M059J (cell line): ENCODE measurements at regions not wholly inside any gene's neighbourhood (a gene's known extent, or its start where the extent isn't known, plus 50 kb on each side); places are given as distances from the start of the nearest gene placed in this dataset.

Experiments
- DNase-seq: peaks from one replicate; pipeline ENCODE4 v3.0.0-alpha.2; 2012; ENCODE audit warnings: low read depth

DNA sequence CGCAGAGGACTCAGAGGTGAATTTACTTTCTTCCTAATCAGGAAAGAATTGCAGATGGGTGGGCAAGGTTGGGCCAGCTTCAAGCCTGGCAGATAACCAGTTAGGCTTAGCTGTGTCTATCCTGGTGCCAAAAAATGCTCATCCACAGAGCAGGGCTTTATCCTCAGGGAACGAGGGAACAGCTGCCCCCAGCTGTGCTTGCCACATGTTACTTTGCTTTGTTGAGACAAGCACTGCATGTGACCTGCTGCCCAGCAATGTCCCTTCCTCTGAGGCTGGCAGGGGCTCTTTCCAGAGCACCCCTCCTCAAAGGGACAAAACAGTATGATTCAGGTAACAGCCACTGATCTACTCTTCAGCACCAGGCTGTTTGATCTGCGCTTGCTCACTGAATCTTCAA, 505.1 kb upstream of the USP24 start:
- DNase-seq = no peak

DNA sequence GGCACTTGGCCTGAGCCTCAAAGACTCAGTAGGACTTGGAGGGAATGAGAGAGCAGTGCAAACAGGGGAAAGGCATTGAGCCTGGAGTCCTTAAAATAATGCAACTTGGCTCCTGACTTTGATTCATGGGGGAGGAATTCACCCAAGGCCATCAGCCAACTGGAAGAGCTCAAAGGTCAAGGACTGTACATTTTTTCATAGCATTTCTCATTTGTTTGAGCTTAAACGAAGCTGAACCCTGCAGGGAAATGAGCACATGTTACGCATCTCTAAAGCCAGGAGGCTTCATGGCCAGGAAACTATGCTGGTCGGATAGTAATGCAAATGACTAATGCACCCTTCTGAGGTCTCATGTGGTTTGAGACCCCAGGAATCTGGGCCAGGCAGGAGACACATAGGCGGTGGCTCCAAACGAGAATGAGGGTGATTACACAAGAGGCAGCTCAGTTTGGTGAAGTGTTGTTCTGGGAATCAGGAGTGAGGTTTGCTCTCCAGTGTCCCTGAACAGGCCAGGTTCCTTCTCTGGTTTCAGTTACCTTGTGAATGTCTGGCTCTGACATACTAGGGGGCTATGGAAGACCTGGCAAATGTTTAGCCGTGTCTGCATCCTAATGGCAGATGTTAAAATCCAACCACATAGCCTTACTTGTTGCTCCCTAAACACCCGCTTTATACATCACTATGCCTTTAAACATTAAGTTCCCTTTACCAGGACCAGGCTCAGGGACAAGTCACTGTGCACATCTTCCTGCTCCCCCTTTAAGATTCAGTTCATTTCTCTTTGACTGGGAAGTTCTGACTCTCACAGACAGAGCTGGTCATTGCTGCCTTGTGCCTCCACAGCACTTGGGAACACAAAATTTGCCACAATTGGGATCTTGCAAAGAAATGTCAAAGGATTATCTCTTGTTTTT, 503.9 kb upstream of the USP24 start:
- DNase-seq = peak; percentile 100

DNA sequence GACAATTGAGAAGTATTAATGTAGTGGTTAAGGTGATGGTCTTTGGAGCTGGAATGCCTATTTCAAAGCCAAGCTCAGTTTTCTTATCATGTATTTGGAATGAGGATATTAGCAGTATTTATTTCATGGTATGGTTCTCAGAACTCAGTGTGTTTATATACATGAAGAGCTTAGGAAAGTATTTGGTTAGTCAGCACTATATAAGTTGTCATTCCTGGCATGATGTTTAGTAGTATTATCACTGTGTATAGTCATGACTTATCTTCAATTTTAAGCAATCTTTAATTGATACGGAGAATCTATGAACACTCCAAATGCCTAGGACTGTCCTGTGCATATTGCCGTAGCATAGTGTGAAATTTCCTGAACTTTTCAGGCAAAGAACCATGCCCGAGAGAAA, 501.9 kb upstream of the USP24 start:
- no peak for DNase-seq

DNA sequence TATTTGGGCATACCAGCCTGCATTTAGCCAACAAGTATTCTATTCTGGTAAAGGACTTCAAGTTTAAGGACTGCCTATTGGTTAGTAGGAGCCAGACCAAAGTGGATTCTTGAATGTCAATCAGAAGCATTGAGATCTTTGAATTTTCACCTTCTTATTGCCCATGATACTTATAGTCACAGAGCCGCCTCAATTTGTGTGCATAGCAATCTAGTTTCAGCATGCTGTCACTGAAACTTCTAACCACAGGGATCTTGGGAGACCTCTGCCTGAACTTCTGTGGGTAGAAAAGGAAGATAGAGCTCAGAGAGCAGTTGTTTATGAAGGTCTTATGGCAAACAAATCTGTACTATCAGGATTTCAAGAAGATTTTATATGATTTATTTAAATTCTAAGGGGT, 501.4 kb upstream of the USP24 start:
- DNase-seq = peak; percentile 88

DNA sequence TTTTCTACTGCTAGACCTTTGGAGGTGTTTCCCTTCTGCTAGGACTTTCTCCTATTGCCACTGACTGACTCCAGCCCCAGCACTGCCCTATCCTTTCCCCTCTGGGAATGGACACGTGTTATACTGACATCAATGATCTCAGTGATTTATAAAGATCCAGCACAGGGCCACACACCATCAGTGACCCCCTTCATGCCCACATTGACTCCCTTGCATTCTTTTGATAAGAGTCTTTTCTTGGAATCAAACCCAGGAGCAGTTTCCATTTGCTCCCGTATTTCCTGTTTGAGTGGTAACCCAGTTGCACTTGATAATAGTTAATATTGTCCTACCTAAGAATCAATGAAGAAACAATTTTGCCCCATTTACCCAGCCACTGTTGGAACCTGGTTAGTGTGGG, 501.0 kb upstream of the USP24 start:
- peak; percentile 92 for DNase-seq

DNA sequence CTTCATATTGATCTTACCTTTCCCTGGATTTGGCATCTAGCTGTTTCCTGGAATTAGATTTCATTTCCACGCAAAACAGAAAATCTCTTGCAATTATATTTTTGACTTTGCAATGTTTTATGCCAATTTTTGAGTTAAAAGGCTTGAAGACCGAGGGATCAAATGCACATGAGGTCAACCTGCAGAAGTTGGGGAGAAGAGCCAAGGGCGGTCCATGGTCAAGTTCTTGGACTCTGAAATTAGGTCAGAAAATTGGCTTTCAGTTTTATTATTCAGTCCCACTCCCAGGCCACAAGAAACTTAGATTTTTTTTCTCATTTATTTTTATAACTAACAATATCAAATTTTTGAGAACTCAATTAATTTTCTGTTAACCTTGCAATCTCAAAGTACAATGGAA, 499.1 kb upstream of the USP24 start:
- no peak for DNase-seq

DNA sequence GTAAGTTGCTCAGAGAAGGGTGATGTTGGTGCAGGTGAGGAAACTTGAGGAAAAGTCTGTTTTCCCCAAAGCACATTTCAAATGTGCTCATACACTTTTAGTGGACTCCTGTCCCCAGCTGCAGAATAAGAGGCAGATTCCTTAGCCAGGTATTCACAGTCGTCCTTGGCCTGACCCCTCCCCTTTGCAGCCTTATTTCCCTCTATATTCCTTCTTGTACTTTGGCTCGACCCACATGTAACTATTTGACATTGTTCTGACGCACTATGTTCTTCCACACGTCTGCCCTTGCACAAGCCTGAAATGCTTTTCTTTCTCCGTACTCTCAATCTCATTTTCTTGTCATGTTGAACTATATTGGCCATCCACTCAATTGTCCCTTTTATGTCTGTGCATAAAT, 498.4 kb upstream of the USP24 start:
- DNase-seq = no peak

DNA sequence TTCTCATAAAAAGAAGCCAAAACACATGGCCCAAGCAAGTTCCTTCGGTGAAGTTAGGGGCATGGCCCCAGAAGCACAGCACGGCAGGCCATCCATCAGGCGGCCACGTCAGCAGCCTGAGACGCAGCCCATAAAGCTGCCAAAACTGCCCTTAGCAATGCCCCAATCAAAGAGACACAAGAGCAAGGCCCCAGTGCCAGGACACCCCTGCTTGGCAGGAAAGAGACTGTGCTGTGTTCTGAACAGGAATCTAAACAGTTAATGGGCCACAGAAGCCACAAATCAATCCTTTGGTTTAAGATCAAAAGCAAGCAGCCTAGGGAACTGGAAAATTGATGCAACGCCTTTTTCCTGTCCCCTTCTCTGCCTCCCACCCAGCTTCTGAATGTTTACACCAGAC, 497.0 kb upstream of the USP24 start:
- DNase-seq = peak; percentile 91

DNA sequence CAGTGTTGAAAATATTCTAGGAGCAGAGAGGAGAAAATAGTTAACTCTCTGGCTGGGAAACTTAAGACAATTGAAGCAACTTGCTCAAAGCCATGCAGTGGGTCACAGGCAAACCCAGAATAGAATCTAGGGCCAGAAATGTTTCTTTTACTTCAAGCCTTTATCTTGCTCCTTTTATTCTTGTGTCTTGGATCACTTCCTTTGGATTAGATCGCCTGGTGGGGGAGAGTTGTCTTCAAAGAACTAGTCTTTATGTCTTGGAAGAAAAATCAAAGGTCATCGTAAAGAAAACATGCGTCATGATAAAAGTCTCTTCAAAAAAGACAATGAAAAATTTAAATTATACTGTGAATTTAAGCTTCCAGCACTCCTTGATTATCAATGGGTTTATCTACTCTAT, 493.6 kb upstream of the USP24 start:
- DNase-seq = no peak

DNA sequence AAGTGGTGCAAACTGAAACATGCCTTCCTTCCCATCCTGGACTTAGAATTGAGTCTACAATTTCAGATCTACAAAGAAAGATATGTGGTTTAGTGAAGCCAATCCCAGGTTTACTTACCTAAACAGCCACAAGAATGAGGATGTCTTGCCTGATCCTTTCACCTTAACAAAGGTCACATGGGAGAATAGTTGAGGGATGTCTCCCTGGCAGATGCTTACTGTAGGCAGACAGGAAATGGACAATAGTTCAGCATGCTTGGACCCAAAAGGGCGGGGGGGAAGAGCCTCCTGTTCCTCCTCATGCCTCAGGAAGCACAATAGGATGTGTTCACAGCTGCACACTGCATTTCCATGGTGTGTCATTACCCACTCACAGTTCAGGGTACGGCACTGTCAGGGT, 492.7 kb upstream of the USP24 start:
- DNase-seq = no peak

DNA sequence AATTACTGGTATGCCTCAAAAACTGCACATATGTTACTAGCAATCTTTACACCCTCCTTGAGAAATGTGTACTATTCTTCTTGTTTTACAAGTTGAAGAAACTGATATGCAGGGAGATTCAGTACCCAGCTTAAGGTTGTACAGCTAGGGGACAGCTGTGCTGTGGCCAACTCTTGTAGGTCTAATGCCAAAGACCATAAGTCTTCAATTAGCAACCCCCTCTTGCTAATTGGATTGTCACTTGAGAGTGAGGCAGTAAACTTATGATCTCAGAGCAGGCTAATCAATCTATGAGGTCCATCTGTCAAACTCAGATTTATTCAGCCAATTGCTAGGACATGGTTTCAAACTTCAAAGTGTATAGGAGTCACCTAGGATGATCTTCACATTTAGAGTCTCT, 492.0 kb upstream of the USP24 start:
- DNase-seq = no peak

DNA sequence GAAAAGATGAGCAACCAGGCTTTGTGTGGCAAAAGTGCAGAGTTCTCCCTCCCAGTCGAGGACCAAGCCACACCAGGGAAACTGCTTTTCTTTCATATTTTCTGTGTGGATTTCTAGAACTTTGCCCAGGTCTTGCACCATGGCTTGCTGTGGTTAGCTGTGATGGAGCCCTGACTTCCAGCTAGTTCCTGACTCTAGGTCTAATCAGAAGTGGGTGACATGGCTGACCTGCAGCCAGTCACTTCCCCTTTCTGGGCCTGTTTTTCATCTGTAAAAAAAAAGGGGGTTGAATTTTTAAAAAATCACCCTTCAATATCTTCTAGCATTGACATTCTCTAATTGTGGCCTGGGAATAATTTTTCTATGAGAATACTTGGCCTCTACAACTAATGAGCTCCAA, 491.2 kb upstream of the USP24 start:
- no peak for DNase-seq

DNA sequence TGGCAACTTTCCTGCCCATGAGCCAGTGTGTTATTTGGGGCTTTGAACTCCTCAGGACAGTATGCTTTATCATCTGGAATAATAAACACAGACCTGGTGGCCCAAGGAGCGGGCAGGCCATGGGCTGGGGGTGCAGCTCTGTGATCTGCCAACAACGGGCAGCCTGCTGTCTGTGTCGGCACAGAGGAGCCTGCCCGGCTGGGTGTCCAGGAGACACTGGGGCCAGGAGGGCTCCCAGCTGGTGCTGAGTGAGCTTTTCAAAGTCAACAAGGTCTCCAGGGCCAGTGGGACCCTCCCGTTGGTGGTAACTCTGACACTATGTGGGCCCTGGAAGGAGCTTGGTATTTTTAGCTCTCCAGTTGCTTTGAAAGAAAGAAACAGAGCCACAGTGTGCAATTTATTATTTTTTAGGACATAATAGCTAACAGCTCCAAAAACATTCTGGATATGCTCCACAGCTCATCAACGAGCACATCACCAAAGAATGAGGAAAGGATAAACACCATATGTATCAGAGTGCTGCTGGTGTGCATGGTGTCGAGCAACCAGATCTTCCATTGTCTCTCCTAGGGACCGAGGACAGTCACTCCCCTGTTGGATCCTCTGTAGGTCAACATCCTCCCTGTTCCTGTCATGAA, 488.7 kb upstream of the USP24 start:
- no peak for DNase-seq

DNA sequence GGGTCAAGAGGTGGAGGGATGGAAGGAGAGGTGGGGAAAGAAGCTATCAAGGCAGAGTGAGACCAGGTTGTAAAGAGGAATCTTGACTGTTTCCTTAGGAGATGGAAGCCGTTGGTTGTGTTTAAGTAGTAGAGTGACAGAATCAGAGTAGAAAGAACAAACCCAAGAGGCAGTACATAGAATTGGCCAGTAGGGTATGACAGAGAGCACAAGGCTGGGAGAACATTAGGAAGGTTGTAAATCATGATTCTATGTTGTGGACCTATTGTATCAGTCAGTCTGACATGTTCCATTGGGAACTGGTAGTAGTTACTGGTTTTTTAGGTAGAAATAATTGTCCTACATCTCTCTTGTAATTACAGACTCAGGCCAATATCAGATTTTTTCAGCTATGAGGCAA, 486.9 kb upstream of the USP24 start:
- DNase-seq = peak; percentile 48

DNA sequence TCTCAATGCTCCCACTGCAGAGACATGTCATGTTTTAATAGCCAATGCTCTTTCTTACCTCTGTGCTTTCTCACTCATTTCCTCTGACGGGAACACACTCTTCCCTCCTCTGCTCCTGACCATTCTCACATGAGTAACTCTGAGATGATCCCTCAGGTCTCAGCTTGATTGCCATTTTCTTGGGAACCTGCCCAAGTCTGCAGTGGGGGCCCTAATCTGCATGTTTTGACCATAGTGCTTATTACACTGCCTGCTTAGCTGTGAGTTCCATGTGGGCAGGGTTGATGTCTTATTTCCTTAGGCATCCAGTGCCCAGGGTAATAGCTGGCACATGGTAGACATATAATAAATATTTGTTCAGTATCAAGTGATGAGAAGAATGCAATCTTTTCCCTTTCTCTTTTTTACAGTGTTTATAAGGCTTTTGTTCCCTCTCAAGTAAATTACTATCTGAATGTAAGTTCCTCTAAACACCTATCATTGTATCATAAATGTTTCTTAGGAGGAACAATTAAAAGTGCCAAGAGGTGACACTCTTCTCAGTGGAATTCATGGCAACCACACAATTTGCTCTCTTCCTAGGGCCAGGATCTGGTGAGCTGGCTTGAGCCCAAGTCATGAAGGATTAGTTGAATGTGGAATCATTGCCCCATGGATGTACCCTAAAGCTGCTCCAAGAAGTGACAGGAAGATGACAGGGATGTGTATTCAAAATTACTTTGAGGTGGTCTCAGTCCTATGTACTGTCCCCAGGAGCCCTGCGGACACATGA, 485.4 kb upstream of the USP24 start:
- DNase-seq = peak; percentile 90

DNA sequence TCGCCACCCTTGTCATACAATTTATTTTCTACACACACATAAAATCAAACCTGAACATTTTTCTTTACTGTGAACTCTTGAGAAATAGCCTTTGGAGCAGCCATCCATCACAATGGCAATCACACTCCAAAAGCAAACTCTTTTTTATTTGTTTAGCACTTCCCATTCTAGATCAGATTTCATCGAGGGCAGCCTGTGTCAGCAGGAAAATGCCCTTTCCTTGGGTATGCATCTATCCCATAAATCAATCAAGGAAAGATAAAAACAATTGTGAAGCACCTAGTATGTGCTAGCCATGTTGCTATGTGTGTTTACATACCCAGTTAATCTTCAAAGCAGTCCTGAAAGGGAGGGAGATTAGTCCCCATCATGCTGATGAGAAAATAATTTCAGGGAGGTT, 484.1 kb upstream of the USP24 start:
- DNase-seq = no peak

DNA sequence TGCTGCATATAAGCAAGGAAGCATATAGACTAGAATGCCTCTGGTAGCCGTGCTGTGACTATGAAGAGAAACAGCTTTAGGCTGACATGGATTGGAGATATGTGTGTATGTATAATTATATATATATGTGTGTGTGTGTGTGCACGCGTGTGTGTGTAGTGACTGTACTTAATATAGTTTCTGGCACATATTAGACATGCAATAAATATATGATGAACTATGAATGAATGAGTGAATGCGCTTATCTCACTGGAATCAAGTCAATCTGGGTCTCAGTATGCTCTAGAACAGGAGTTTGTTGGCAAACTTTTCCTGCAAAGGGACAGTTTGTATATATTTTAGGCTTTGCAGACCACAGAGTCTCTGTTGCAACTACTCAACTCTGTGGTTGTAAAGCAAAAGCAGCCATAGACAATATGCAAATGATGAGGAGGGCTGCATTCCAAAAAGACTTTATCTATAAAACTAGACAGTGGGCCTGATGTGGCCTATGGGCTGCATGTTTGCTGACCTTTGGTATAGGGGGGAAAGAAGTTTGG, 482.9 kb upstream of the USP24 start:
- DNase-seq = no peak

DNA sequence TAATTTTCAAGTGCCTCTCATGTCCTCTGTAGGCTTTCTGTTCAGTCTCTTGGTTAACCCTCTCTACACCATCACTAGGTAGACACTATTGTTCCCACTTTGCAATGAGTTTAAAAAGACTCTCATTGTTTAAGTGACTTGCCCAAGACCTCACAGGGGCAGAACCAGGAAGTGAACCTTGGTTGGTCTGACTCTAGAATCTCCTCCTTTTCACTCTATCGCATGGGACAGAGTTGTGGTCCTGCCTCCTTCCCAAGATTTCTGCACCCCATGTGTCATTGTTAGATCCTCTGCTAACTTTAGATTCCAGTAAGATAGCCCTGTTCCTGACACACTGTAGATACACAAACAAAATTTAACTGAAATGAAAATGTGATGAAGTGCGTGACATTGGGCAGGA, 481.7 kb upstream of the USP24 start:
- peak; percentile 28 for DNase-seq

DNA sequence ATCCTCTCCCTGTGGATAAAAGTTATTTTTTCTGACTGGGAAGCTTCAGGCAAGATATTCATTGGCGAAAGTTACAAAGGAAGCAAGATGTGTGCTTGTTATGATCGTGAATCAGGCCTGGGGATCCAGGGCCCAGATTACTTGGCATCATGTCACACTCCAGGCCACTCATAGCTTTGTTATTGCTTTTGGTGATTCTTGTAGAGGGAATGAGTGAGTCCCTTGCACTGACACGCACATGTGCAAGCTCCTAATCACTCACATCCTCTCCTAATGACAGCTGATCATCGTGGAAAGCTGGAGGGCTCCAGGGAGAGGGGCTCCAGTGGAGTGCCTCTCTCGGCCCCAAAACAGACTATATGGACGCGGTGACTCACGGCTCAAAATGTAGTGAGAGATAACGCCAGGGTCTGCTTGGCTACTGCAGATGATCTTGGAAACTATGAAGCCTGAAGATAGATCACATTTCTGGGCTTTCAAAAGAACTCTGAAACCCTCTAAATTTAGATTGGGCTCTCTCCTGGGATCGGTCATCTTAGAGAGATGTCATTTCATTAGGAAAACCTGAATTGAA, 481.1 kb upstream of the USP24 start:
- DNase-seq = peak; percentile 97

DNA sequence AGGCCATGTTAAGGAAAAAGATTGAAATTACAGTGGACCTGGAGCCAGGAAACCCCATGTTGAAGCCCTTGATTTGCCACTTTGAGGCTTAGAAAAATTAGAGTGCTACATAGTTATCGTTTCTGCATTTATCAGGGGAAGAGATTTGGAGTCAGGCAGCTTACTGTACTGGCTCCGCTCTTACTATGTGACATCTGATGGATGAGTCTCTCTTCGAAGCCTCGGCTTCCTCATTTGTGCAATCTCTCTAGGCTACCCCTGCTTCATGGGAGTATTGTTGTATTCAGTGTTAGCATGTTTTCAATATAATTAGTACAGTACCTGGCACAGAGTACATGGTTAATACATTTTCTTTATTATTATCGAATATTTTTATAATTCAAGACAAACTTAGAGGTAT, 480.4 kb upstream of the USP24 start:
- no peak for DNase-seq

DNA sequence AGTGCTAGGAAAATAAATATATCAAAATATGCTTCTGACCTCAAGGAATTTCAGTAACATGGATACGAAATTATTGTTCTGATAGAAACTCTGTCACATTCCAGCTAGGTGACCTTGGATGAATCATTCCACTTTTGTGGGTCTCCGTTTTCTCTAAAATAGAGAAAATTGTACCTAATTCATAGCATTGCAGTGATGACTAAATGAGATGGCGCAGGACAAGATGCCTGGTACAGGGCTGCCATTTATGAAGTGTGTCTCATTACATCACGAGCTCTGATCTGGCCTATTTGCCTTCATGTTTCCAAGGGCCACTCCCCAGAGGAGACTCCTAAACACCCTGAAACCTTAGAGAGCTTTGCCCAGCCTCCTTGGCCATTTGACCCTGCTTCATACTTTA, 480.0 kb upstream of the USP24 start:
- DNase-seq = peak; percentile 73

DNA sequence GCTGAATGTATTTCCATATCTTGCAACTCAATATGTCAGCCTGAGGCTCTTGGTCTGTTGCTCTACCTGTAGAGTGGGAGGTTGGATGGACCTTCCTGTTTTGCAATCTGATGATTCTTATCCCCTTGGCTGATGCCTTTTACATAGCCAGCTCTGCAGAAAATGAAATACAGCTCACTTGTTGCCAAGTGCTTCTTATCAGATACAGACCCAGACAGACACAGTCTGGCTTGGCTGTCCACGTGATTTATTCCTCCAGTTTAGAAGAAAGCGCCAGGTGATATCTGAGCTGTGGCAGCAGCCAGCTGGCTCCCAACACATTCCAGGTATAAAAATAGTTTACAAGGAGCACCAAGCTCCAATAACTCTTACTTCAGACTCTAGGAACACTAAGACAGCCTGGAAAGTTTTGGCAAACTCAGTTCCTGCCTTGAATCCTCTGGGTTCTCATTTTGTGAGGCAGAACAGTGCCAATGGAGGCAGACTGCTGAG, 479.2 kb upstream of the USP24 start:
- peak; percentile 77 for DNase-seq
